ENCODE measurements at regions not wholly inside any gene's neighbourhood (a gene's known extent, or its start where the extent isn't known, plus 50 kb on each side); places are given as distances from the start of the nearest gene placed in this dataset.

GRCh38 chr17:33487187-33487879 lies 194.2 kb upstream of the ASIC2 start:
- H3K4me1 Mint-ChIP-seq (ENCODE audit: unreplicated experiment), result no peaks in the 10 kb centered on the region
- no peak overlapping the region for H3K4me3 Mint-ChIP-seq (ENCODE audit: unreplicated experiment)
- no peak overlapping the region for H3K27ac Mint-ChIP-seq (ENCODE audit: unreplicated experiment)
- no peaks in the 10 kb centered on the region for H3K36me3 Mint-ChIP-seq (ENCODE audit: unreplicated experiment)
- TF ChIP-seq, protein P1, sequence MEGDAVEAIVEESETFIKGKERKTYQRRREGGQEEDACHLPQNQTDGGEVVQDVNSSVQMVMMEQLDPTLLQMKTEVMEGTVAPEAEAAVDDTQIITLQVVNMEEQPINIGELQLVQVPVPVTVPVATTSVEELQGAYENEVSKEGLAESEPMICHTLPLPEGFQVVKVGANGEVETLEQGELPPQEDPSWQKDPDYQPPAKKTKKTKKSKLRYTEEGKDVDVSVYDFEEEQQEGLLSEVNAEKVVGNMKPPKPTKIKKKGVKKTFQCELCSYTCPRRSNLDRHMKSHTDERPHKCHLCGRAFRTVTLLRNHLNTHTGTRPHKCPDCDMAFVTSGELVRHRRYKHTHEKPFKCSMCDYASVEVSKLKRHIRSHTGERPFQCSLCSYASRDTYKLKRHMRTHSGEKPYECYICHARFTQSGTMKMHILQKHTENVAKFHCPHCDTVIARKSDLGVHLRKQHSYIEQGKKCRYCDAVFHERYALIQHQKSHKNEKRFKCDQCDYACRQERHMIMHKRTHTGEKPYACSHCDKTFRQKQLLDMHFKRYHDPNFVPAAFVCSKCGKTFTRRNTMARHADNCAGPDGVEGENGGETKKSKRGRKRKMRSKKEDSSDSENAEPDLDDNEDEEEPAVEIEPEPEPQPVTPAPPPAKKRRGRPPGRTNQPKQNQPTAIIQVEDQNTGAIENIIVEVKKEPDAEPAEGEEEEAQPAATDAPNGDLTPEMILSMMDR (IDR thresholded peaks at IDR 0.05), result no peak
- H3K9me3 Mint-ChIP-seq (ENCODE audit: unreplicated experiment), result peaks cover 9% of the 10 kb centered on the region
- no peak for DNase-seq (ENCODE audit: extremely low spot score, unreplicated experiment)
- H3K27me3 Mint-ChIP-seq (ENCODE audit: unreplicated experiment), result no peaks in the 10 kb centered on the region

GRCh38 chr17:33491871-33492481 lies 198.9 kb upstream of the ASIC2 start:
- no peak for DNase-seq (ENCODE audit: extremely low spot score, unreplicated experiment)
- TF ChIP-seq, protein P1 (IDR thresholded peaks at IDR 0.05), result no peak

DNA sequence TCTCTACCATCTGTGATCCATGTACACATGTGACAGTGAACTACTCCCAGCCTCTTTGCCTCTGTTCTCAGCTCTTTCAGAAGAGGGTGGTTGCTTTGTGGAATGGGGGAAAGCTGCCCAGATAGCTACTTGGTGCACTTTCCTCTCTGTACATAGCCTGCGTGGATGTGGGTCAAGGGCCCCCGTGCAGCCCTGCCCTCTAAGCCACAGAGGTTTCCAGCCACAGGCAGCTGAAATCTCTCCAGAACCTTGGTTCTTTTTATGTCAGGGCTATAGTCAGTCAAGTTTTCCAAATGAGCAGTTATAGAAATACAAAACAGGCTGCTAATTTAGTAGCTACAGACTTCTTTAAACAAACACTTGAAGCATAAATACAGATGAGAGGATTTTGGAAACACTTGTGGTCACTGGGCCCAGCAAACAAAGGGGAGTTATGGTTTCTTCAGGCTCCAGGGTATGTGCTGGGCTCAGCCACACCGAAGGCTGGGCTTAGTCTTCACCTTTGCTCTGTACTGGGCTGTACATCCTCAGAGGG lies 199.7 kb upstream of the ASIC2 start:
- TF ChIP-seq, protein P1 (IDR thresholded peaks at IDR 0.05), result no peak
- no peak for DNase-seq (ENCODE audit: extremely low spot score, unreplicated experiment)
- H3K27ac Mint-ChIP-seq (ENCODE audit: unreplicated experiment), result no peak overlapping the region
- no peaks in the 10 kb centered on the region for H3K4me1 Mint-ChIP-seq (ENCODE audit: unreplicated experiment)
- no peak overlapping the region for H3K4me3 Mint-ChIP-seq (ENCODE audit: unreplicated experiment)
- H3K9me3 Mint-ChIP-seq (ENCODE audit: unreplicated experiment), result peaks cover 19% of the 10 kb centered on the region
- no peaks in the 10 kb centered on the region for H3K36me3 Mint-ChIP-seq (ENCODE audit: unreplicated experiment)
- H3K27me3 Mint-ChIP-seq (ENCODE audit: unreplicated experiment), result no peaks in the 10 kb centered on the region

More at GRCh38 chr17:33491871-33492481, 198.9 kb upstream of the ASIC2 start:
- Mint-ChIP-seq H3K4me1 (ENCODE audit: unreplicated experiment) (no peaks in the 10 kb centered on the region), H3K36me3 (ENCODE audit: unreplicated experiment) (no peaks in the 10 kb centered on the region), H3K27me3 (ENCODE audit: unreplicated experiment) (no peaks in the 10 kb centered on the region), H3K27ac (ENCODE audit: unreplicated experiment) (no peak overlapping the region), H3K4me3 (ENCODE audit: unreplicated experiment) (no peak overlapping the region), H3K9me3 (ENCODE audit: unreplicated experiment) (peaks cover 19% of the 10 kb centered on the region)

GRCh38 chr17:33493566-33493965 lies 200.5 kb upstream of the ASIC2 start:
- Mint-ChIP-seq H3K4me3 (ENCODE audit: unreplicated experiment) (no peak overlapping the region), H3K27ac (ENCODE audit: unreplicated experiment) (no peak overlapping the region), H3K27me3 (ENCODE audit: unreplicated experiment) (no peaks in the 10 kb centered on the region), H3K9me3 (ENCODE audit: unreplicated experiment) (peaks cover 19% of the 10 kb centered on the region), H3K4me1 (ENCODE audit: unreplicated experiment) (no peaks in the 10 kb centered on the region), H3K36me3 (ENCODE audit: unreplicated experiment) (no peaks in the 10 kb centered on the region)
- TF ChIP-seq, protein P1 (IDR thresholded peaks at IDR 0.05), result no peak
- DNase-seq (ENCODE audit: extremely low spot score, unreplicated experiment), result no peak

- TF ChIP-seq, protein P1 (IDR thresholded peaks at IDR 0.05), result no peak
- H3K27me3 Mint-ChIP-seq (ENCODE audit: unreplicated experiment), result no peaks in the 10 kb centered on the region
- H3K9me3 Mint-ChIP-seq (ENCODE audit: unreplicated experiment), result peaks cover 15% of the 10 kb centered on the region
- no peak for DNase-seq (ENCODE audit: extremely low spot score, unreplicated experiment)
- no peaks in the 10 kb centered on the region for H3K4me1 Mint-ChIP-seq (ENCODE audit: unreplicated experiment)
- no peak overlapping the region for H3K27ac Mint-ChIP-seq (ENCODE audit: unreplicated experiment)
- no peaks in the 10 kb centered on the region for H3K36me3 Mint-ChIP-seq (ENCODE audit: unreplicated experiment)
- H3K4me3 Mint-ChIP-seq (ENCODE audit: unreplicated experiment), result no peak overlapping the region
Measured at GRCh38 chr17:33494151-33494550, 201.1 kb upstream of the ASIC2 start.

All from osteocyte (in vitro differentiated cells).